ENCODE measurements at regions not wholly inside any gene's neighbourhood (a gene's known extent, or its start where the extent isn't known, plus 50 kb on each side); places are given as distances from the start of the nearest gene placed in this dataset.

- TF ChIP-seq SPI1 (IDR thresholded peaks at IDR 0.05; ENCODE audit: borderline replicate concordance, low read depth): no peak
- no peak for TF ChIP-seq REST (IDR thresholded peaks at IDR 0.05; ENCODE audit: insufficient replicate concordance, low read depth)
- no peak for TF ChIP-seq GABPA (IDR thresholded peaks at IDR 0.05; ENCODE audit: low read depth)
- TF ChIP-seq POLR2AphosphoS5 (IDR thresholded peaks at IDR 0.05; ENCODE audit: low read depth): no peak
- TF ChIP-seq CTCF (IDR thresholded peaks at IDR 0.05; ENCODE audit: insufficient read depth, low read length): no peak
- H3K27me3 ChIP-seq (ENCODE audit: insufficient read depth, poor library complexity, severe bottlenecking): no peaks in the 10 kb centered on the region
- peak in 1 of 2 experiments; percentile 15 for DNase-seq (ENCODE audit: low read depth in 1 of 2, low spot score in 1 of 2)
- H3K4me3 ChIP-seq (replicated peaks; ENCODE audit: insufficient read depth, low read length): no peak overlapping the region
- no peak overlapping the region for H3K27ac ChIP-seq (replicated peaks)
These were observed 144.8 kb upstream of the UNC5C start for GRCh38 chr4:95693594-95693993.

- TF ChIP-seq POLR2AphosphoS5 (IDR thresholded peaks at IDR 0.05; ENCODE audit: low read depth) (no peak), GABPA (IDR thresholded peaks at IDR 0.05; ENCODE audit: low read depth) (no peak), SPI1 (IDR thresholded peaks at IDR 0.05; ENCODE audit: borderline replicate concordance, low read depth) (no peak), CTCF (IDR thresholded peaks at IDR 0.05; ENCODE audit: insufficient read depth, low read length) (no peak), REST (IDR thresholded peaks at IDR 0.05; ENCODE audit: insufficient replicate concordance, low read depth) (no peak)
- Histone ChIP-seq H3K4me3 (replicated peaks; ENCODE audit: insufficient read depth, low read length) (no peak overlapping the region), H3K27me3 (ENCODE audit: insufficient read depth, poor library complexity, severe bottlenecking) (no peaks in the 10 kb centered on the region), H3K27ac (replicated peaks) (no peak overlapping the region)
- no peak for DNase-seq (ENCODE audit: low read depth in 1 of 2, low spot score in 1 of 2)
These were observed 127.4 kb upstream of the UNC5C start for GRCh38 chr4:95676190-95676589.

GRCh38 chr4:95675623-95676022 is 126.8 kb upstream of the UNC5C start:
- H3K27me3 ChIP-seq (ENCODE audit: insufficient read depth, poor library complexity, severe bottlenecking): no peaks in the 10 kb centered on the region
- DNase-seq (ENCODE audit: low read depth in 1 of 2, low spot score in 1 of 2): no peak
- H3K27ac ChIP-seq (replicated peaks): no peak overlapping the region
- TF ChIP-seq POLR2AphosphoS5 (IDR thresholded peaks at IDR 0.05; ENCODE audit: low read depth) (no peak), REST (IDR thresholded peaks at IDR 0.05; ENCODE audit: insufficient replicate concordance, low read depth) (no peak), GABPA (IDR thresholded peaks at IDR 0.05; ENCODE audit: low read depth) (no peak), SPI1 (IDR thresholded peaks at IDR 0.05; ENCODE audit: borderline replicate concordance, low read depth) (no peak), CTCF (IDR thresholded peaks at IDR 0.05; ENCODE audit: insufficient read depth, low read length) (no peak)
- no peak overlapping the region for H3K4me3 ChIP-seq (replicated peaks; ENCODE audit: insufficient read depth, low read length)

All from HL-60 (cell line).